Kidney (tissue), 13 donors: ENCODE measurements at regions not wholly inside any gene's neighbourhood (a gene's known extent, or its start where the extent isn't known, plus 50 kb on each side); places are given as distances from the start of the nearest gene placed in this dataset.

Experiments
- DNase-seq, 5 donors: peaks; one replicate each; pipeline ENCODE4 v3.0.0-alpha.2; 2013 to 2020
- FAIRE-seq: peaks from 2 replicates; lab custom pipeline; 2012; peaks lifted over from hg19 to GRCh38; lab: Jason Lieb, UNC
- H3K27ac ChIP-seq, 2 donors: one replicate each; pipeline ENCODE4 v1.7.0; 2013; ENCODE audit warnings: low read depth in 2 of 2, low read length in 2 of 2, inconsistent platforms in 1 of 2
- H3K27me3 ChIP-seq: one replicate; pipeline ENCODE4 v1.7.1; 2013; ENCODE audit warnings: low read length, inconsistent platforms; ENCODE audit not compliant: control insufficient read depth, insufficient read depth
- H3K36me3 ChIP-seq, 3 donors: one replicate each; pipeline versions ENCODE4 v1.7.0 to v1.7.1; 2013; ENCODE audit warnings: low read length in 3 of 3, control low read depth in 1 of 3, inconsistent platforms in 1 of 3; ENCODE audit not compliant: insufficient read depth in 3 of 3, control insufficient read depth in 2 of 3
- H3K4me1 ChIP-seq, 3 donors: one replicate each; pipeline versions ENCODE4 v1.7.0 to v1.7.1; 2013; ENCODE audit warnings: low read length in 3 of 3, inconsistent platforms in 1 of 3, low read depth in 1 of 3; ENCODE audit not compliant: control insufficient read depth in 2 of 3, insufficient read depth in 2 of 3
- H3K4me3 ChIP-seq, 3 donors: one replicate each; pipeline versions ENCODE4 v1.7.0 to v1.8.1; 2013; ENCODE audit warnings: low read length in 3 of 3, control low read depth in 1 of 3, inconsistent platforms in 1 of 3
- H3K9ac ChIP-seq, 3 donors: one replicate each; pipeline versions ENCODE4 v1.7.0 to v1.7.1; 2013; ENCODE audit warnings: low read length in 3 of 3, control low read depth in 1 of 3, inconsistent platforms in 1 of 3
- H3K9me3 ChIP-seq, 3 donors: one replicate each; pipeline versions ENCODE4 v1.7.0 to v1.7.1; 2013; ENCODE audit warnings: low read length in 3 of 3, control low read depth in 1 of 3, inconsistent platforms in 1 of 3; ENCODE audit not compliant: control insufficient read depth in 2 of 3, insufficient read depth in 1 of 3
- intact Hi-C: fragments of 100-400 bp; cut with DNase I; formaldehyde crosslinking; loops from one replicate; pipeline ENCODE4 v1.11.1; 2022
- TF ChIP-seq, protein P1 (sequence below): IDR thresholded peaks from 3 replicates; pipeline ENCODE4 v1.5.1; 2012; ENCODE audit warnings: mild to moderate bottlenecking, moderate library complexity, borderline replicate concordance; ENCODE audit not compliant: insufficient read depth; ENCODE audit errors: extremely low read depth
- donor health status: control.
- donor health status: control.
- donor health status: control.
- donor health status: control.
- donor health status: control.
- donor health status: DM: yes; HTN: yes; CAD: no.
- donor health status: Normal renal cell carcinoma (clear cell type).

DNA sequence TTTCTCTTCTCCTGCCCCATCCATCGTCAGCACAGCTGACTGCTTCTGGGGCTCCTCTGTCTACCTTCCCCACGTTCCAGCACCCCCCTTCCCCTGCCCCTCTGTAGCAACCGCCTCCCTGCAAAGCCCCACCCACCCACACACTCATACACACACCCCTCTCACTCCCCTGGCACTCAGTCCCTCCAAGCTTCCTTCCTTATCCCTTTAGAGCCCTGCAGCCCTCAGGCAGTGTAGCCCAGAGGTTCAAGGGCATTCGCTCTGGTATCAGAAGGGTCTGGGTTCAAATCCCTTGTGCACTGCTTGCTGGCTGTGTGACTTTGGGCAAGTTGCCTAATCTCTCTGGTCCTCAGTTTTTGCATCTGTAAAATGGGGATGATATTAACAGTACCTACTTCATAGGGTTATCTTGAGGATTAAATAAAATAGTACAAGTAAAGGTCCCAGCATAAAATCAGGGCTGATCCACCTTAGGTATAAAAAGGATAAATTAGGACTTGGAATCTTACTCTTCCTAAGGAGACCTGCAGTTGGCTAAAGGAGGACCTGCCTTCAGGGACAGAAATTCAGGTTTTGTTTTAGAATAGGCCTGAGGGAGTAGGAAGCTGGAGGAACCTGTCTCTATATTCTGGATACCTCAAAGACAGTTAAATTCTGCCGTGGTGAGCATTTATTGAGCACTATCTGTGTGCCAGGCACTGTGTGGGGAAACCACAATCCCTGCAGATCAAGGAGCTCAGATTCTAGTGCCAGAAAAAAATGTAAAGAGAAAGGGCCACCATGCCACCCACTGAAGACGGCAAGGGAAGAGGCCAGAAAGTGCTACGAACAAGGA, 94.1 kb downstream of the SNX5 start:
- Histone ChIP-seq H3K9me3 (no peaks in the 10 kb centered on the region), H3K4me1 (peaks cover 11 to 25% (median 23%) of the 10 kb centered on the region in 3 donors), H3K36me3 (no peaks in the 10 kb centered on the region), H3K27ac (peak overlapping the region; percentile 23 to 30), H3K27me3 (no peaks in the 10 kb centered on the region), H3K9ac (no peak overlapping the region), H3K4me3 (no peak overlapping the region)
- DNase-seq (no peak), FAIRE-seq (no peak)
- intact Hi-C loops = no loop called here
- TF ChIP-seq, protein P1, sequence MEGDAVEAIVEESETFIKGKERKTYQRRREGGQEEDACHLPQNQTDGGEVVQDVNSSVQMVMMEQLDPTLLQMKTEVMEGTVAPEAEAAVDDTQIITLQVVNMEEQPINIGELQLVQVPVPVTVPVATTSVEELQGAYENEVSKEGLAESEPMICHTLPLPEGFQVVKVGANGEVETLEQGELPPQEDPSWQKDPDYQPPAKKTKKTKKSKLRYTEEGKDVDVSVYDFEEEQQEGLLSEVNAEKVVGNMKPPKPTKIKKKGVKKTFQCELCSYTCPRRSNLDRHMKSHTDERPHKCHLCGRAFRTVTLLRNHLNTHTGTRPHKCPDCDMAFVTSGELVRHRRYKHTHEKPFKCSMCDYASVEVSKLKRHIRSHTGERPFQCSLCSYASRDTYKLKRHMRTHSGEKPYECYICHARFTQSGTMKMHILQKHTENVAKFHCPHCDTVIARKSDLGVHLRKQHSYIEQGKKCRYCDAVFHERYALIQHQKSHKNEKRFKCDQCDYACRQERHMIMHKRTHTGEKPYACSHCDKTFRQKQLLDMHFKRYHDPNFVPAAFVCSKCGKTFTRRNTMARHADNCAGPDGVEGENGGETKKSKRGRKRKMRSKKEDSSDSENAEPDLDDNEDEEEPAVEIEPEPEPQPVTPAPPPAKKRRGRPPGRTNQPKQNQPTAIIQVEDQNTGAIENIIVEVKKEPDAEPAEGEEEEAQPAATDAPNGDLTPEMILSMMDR = no peak

DNA sequence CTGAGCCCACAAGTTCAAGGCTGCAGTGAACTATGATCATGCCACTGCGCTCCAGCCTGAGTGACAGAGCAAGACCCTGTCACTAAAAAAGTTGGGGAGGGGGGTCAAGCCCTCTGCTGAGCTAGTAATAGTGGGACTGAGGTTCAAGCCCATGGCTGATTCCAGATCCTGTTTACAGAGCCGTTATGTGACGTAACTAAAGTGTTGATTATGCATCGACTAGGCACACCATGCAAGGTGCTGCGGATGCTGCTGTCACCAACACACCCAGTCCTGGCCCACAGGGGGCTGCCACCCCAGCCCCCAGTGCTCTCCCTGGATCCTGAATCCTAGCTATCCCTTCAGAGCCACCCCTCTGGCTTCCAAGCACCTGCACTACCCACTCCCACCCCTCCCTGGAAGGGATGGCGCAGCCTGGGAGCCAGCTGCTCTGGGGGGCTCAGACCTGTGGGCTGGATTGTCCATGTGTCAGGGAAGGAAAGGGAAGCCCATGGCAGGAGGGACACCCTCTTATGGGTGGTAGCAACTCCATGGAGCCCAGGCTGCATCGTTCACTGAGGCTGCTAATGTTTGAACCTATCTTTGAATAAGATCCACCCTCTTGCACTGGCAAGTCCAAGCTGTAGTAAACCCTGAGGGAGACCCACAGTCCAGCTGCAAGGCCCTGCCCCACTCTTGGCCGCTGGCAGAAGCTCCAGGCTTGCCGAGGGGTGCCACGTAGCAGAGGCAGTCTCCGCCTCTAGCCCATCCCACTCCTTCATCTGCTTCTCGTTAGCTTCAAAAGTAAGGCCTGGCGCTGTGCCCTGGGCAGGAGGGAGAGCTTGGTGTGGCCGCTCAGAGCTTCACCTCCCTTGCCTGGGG, 95.0 kb downstream of the SNX5 start:
- DNase-seq (peak; percentile 64 to 90 (median 79)), FAIRE-seq (no peak)
- no peaks in the 10 kb centered on the region for H3K36me3 ChIP-seq
- TF ChIP-seq, protein P1 = no peak
- no peak overlapping the region for H3K27ac ChIP-seq
- H3K9me3 ChIP-seq = no peaks in the 10 kb centered on the region
- H3K4me3 ChIP-seq = no peak overlapping the region
- H3K9ac ChIP-seq = no peak overlapping the region
- H3K4me1 ChIP-seq = peaks cover 11 to 25% (median 23%) of the 10 kb centered on the region in 3 donors
- intact Hi-C loops = no loop called here
- H3K27me3 ChIP-seq = no peaks in the 10 kb centered on the region

DNA sequence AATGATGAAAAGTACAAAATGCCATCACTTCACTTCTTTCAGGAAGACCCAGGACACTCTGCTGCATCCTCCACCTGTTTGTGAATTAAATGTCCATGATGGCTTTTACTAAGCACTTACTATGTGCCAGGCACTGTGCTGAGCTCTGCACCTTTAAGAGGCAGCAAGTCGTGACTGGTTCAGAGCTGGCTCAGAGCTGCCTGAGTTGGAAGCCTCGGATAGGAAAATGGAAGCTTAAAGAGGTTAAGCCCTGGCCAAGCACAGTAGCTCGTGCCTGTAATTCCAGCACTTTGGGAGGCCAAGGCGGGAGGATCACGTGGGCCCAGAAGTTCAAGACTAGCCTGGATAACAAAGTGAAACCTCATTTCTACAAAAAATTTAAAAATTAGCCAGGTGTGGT, 95.6 kb downstream of the SNX5 start:
- no peaks in the 10 kb centered on the region for H3K36me3 ChIP-seq
- no peak for FAIRE-seq
- H3K9me3 ChIP-seq = no peaks in the 10 kb centered on the region
- no peak for DNase-seq
- no peak overlapping the region for H3K4me3 ChIP-seq
- H3K27me3 ChIP-seq = no peaks in the 10 kb centered on the region
- no peak overlapping the region for H3K27ac ChIP-seq
- TF ChIP-seq, protein P1 = no peak
- no peak overlapping the region for H3K9ac ChIP-seq
- peaks cover 11 to 25% (median 23%) of the 10 kb centered on the region in 3 donors for H3K4me1 ChIP-seq
- intact Hi-C loops = no loop called here
